CD4-positive, alpha-beta T cell treated with Interleukin-2 at 100 ng/mL for 4 hours (primary cell): ENCODE measurements at regions not wholly inside any gene's neighbourhood (a gene's known extent, or its start where the extent isn't known, plus 50 kb on each side); places are given as distances from the start of the nearest gene placed in this dataset.

Experiments
- DNase-seq: peaks from one replicate; pipeline ENCODE4 v3.0.0-alpha.2; 2020; ENCODE audit warnings: low spot score

GRCh38 chr13:40505196-40505595 lies 161.2 kb downstream of the FOXO1 start:
- DNase-seq = no peak
